Esophagus (tissue), 2 donors: ENCODE measurements at regions not wholly inside any gene's neighbourhood (a gene's known extent, or its start where the extent isn't known, plus 50 kb on each side); places are given as distances from the start of the nearest gene placed in this dataset.
"Not testable (repeated sequence)": the region's sequence is repeated elsewhere in the genome, so short reads cannot be mapped to it uniquely, and the experiment has no call there.

ENCODE experiments used
- H3K27ac ChIP-seq, 2 donors: one replicate each; pipeline ENCODE4 v1.5.1; 2013; ENCODE audit warnings: low read depth in 2 of 2, mild to moderate bottlenecking in 2 of 2, inconsistent platforms in 1 of 2, low read length in 1 of 2, moderate library complexity in 1 of 2
- H3K27me3 ChIP-seq, 2 donors: one replicate each; pipeline ENCODE4 v1.6.1; 2013; ENCODE audit warnings: low read length in 2 of 2, control low read depth in 1 of 2, mild to moderate bottlenecking in 1 of 2; ENCODE audit not compliant: insufficient read depth in 2 of 2, control insufficient read depth in 1 of 2
- H3K36me3 ChIP-seq, 2 donors: one replicate each; pipeline ENCODE4 v1.6.1; 2013; ENCODE audit warnings: low read length in 1 of 2; ENCODE audit not compliant: control insufficient read depth in 2 of 2, insufficient read depth in 2 of 2
- H3K4me1 ChIP-seq, 2 donors: one replicate each; pipeline ENCODE4 v1.6.1; 2013; ENCODE audit warnings: low read length in 1 of 2; ENCODE audit not compliant: control insufficient read depth in 2 of 2, insufficient read depth in 2 of 2
- H3K4me3 ChIP-seq, 2 donors: one replicate each; pipeline ENCODE4 v1.5.1; 2013; ENCODE audit warnings: low read length in 2 of 2, mild to moderate bottlenecking in 2 of 2, low read depth in 1 of 2, moderate library complexity in 1 of 2
- H3K9me3 ChIP-seq, 2 donors: one replicate each; pipeline ENCODE4 v1.6.1; 2013; ENCODE audit warnings: mild to moderate bottlenecking in 2 of 2, low read depth in 1 of 2, low read length in 1 of 2, moderate library complexity in 1 of 2; ENCODE audit not compliant: control insufficient read depth in 2 of 2, insufficient read depth in 1 of 2
- WGBS, 2 donors: extraction: QIAGEN DNeasy Blood & Tissue Kit; methylation state at CpG; one replicate each; pipeline ENCODE4 v1.1.7; 2013; 5-methylcytosine and 5-hydroxymethylcytosine counted together
- donor health status: healthy with polysubstance abuse.
- donor health status: Bipolar disorder and iron deficiency.

DNA sequence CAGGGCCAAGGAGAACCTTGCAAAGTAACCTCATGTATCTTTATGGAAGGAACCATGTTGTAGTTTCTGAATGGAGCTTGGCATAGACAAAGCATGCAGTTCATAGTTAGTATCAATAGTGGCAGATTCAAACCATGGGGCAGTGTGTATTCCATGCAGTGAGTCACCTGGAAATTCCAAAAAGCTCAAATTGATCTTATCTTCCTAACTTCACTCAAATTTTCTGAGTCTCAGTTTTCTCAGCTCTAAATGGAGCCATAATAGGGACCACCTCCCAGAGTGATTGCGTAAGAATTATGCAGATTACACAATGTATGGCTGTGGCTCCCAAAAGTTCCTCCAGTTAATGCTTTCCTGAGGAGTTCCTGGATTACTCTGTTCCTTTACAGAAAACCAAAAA is 549.9 kb upstream of the KLF4 start:
- peak overlapping the region; percentile 60 to 61 for H3K27ac ChIP-seq
- 89 to 99% methylated on average over 1 of the region's 1 CpG for WGBS, 2 donors
- H3K36me3 ChIP-seq, result no peaks in the 10 kb centered on the region
- no peaks in the 10 kb centered on the region for H3K27me3 ChIP-seq
- no peaks in the 10 kb centered on the region for H3K9me3 ChIP-seq
- peaks cover 0 to 4% of the 10 kb centered on the region in 2 donors for H3K4me1 ChIP-seq
- H3K4me3 ChIP-seq, result no peak overlapping the region

DNA sequence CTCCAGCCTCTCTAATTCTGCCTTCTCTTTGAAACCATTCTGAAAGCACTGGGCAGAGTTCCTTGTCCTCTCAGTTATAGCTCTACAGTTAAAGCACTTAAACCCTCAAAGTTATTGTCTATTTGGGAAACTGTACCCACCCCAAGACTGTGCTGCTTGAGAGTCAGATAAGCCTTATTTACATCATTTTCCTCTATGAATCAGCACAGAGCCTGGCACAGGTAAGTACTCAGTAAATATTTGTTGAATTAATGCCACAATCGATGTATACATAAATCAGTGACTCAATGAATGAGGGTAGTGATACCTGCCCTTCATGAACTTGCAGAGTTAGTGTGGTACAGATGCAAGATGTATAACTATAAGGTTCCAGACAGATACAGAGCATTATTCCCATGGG is 549.4 kb upstream of the KLF4 start:
- H3K36me3 ChIP-seq, result no peaks in the 10 kb centered on the region
- 51 to 53% methylated on average over 1 of the region's 1 CpG for WGBS, 2 donors
- peak overlapping the region; percentile 56 to 60 for H3K27ac ChIP-seq
- peaks cover 0 to 4% of the 10 kb centered on the region in 2 donors for H3K4me1 ChIP-seq
- no peaks in the 10 kb centered on the region for H3K9me3 ChIP-seq
- no peak overlapping the region for H3K4me3 ChIP-seq
- no peaks in the 10 kb centered on the region for H3K27me3 ChIP-seq

DNA sequence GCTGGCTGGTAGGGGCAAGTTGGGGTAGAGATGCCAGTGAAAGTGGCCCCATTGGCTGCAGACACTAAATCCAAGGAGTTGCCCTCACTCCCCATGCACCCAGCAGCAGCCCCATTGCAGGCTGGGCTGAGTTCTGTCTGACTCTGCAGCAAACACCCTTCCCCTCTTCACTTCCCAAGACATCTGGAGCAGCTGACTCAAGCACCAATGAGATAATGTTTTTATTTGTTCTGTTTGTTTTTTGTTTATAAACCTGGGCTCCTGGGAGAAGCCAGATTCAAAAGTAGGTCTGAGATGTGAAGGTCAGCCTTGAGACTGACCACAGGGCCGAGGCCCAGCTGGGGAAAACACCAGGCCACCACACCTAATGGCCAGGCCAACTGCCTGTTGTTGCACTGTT is 545.9 kb upstream of the KLF4 start:
- 58 to 63% methylated on average over 1 of the region's 1 CpG for whole genome bisulfite sequencing, 2 donors
- no peaks in the 10 kb centered on the region for H3K36me3 ChIP-seq
- no peaks in the 10 kb centered on the region for H3K9me3 ChIP-seq
- no peaks in the 10 kb centered on the region for H3K27me3 ChIP-seq
- H3K4me3 ChIP-seq, result no peak overlapping the region
- peak overlapping the region in 1 of 2 donors; percentile 36 for H3K27ac ChIP-seq
- peaks cover 0 to 4% of the 10 kb centered on the region in 2 donors for H3K4me1 ChIP-seq

DNA sequence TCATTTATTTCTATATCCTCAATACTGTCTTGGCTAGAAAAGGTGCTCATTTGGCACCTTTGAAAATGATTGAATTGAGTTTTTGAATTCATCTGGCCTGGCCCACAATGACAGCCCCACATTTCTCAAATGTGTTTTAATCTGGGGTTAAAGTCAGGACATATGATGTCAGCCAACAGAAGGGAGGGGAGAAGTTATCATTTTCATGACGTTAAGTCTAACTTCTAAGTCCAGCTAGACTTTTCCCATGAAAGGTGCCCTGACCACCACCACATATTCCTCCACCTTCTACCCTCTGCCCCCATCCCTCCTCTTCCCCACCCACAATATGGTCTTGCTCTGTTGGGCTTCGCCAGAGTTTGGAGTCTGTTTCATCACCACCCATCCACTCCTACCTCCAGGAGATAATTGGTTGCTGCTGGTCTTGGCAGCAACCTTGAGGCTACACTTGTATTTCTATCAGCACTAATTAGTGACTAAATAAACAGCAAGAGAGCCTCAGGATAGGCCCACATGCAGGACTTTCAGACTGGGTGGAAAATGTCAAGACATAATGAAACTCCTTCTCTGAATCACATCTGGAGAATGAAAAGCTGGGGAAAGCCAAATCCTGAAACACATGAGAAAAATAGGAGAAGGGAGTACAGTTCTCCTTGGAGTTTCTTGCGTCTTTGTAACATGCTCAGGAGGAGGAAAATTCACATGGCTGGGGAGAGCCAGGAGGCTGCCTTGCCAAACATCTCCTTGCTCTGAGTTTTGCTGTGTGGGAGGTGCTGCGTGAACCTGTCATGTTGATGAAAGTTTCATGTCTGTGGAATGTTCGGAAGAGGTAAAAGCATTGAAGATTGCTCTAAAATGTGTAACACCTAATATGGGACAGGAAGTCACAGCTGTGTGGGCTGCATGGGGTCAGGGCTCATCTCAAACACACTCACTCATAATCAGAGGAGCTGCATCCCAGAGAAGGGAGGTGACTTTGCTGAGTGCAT is 544.7 kb upstream of the KLF4 start:
- no peak overlapping the region for H3K27ac ChIP-seq
- 64 to 65% methylated on average over 5 of the region's 5 CpGs for WGBS, 2 donors
- H3K36me3 ChIP-seq, result no peaks in the 10 kb centered on the region
- H3K27me3 ChIP-seq, result no peaks in the 10 kb centered on the region
- H3K9me3 ChIP-seq, result no peaks in the 10 kb centered on the region
- no peak overlapping the region for H3K4me3 ChIP-seq
- H3K4me1 ChIP-seq, result peaks cover 0 to 4% of the 10 kb centered on the region in 2 donors

DNA sequence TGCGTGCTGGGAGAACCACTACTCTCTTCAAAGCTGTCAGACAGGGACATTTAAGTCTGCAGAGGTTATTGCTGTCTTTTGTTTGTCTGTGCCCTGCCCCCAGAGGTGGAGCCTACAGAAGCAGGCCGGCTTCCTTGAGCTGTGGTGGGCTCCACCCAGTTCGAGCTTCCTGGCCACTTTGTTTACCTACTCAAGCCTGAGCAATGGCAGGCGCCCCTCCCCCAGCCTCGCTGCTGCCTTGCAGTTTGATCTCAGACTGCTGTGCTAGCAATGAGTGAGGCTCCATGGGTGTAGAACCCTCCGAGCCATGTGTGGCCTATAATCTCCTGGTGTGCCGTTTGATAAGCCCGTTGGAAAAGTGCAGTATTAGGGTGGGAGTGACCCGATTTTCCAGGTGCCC is 542.5 kb upstream of the KLF4 start:
- not testable (repeated sequence) for H3K4me1 ChIP-seq, H3K9me3 ChIP-seq, H3K4me3 ChIP-seq, H3K27me3 ChIP-seq, H3K27ac ChIP-seq, H3K36me3 ChIP-seq
- 83% methylated on average over 9 of the region's 9 CpGs for WGBS, 2 donors

DNA sequence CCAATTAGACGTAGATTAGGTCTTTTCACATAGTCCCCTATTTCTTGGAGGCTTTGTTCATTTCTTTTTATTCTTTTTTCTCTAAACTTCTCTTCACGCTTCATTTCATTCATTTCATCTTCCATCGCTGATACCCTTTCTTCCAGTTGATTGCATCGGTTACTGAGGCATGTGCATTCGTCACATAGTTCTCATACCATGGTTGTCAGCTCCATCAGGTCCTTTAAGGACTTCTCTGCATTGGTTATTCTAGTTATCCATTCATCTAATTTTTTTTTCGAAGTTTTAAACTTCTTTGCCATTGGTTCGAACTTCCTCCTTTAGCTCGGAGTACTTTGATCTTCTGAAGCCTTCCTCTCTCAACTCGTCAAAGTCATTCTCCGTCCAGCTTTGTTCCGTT is 541.7 kb upstream of the KLF4 start:
- H3K4me1 ChIP-seq, H3K4me3 ChIP-seq: not testable (repeated sequence)
- 87 to 92% methylated on average over 11 of the region's 11 CpGs for WGBS, 2 donors

DNA sequence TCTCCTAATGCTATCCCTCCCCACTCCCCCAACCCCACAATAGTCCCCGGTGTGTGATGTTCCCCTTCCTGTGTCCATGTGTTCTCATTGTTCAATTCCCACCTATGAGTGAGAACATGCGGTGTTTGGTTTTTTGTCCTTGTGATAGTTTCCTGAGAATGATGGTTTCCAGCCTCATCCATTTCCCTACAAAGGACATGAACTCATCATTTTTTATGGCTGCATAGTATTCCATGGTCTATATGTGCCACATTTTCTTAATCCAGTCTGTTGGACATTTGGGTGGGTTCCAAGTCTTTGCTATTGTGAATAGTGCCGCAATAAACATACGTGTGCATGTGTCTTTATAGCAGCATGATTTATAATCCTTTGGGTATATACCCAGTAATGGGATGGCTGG is 537.1 kb upstream of the KLF4 start:
- WGBS, 2 donors, result 93 to 96% methylated on average over 4 of the region's 4 CpGs
- not testable (repeated sequence) for H3K27ac ChIP-seq, H3K27me3 ChIP-seq, H3K9me3 ChIP-seq, H3K4me3 ChIP-seq, H3K4me1 ChIP-seq, H3K36me3 ChIP-seq

More for the DNA sequence above, 541.7 kb upstream of the KLF4 start:
- H3K9me3 ChIP-seq, H3K27me3 ChIP-seq, H3K27ac ChIP-seq, H3K36me3 ChIP-seq: not testable (repeated sequence)

DNA sequence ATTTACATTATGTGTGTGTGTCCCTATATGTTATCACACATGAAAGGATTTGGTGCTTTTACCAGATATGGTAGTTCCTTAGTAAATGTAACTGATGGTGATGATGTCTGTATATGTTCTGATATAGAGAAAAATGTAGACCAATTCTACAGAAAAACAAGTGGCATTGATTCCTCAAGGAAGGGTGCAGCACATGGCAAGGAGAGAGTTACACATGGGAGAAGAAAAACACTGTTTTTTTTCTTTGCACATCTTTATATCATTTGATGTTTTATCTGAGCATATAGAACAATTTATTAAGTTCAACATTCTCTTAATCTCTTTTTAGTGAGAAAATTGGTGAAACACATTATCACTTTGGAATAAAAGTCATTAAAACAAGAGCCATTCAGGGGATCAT is 535.0 kb upstream of the KLF4 start:
- Histone ChIP-seq H3K36me3 (no peaks in the 10 kb centered on the region), H3K4me1 (no peaks in the 10 kb centered on the region)

DNA sequence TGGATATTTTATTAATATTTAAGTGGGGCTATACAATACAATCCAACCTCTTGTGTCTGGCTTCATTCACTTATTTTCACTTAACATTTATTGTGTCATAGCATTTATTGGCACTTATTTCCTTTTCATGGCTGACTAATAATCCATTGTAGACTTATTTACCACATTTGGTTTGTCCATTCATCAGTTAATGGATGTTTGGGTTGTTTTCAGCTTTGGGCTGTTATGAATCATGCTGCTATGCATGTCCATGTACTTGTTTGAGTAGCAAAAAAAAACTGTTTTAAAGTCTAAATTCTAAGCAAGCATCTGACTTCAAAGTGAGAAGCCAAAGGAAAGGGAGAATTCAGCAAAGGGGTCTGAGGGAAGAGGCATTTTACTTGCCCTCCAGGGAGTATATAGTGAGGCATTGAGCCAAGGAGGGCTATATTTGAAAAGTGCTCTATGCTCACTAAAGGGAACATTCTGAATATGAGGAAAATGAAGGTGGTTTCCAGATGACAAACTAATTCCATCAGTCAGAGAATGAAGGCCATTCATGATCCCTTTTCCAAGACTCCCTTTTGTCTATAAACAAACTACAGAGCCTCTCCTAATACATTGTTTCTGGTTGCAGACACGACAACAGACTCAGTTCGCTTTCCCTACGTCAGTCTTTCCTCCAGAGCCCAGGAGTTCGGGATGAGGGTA is 532.8 kb upstream of the KLF4 start:
- WGBS, 2 donors, result 65 to 66% methylated on average over 4 of the region's 4 CpGs
- H3K27ac ChIP-seq, result no peak overlapping the region
- no peaks in the 10 kb centered on the region for H3K27me3 ChIP-seq
- no peaks in the 10 kb centered on the region for H3K36me3 ChIP-seq
- no peaks in the 10 kb centered on the region for H3K9me3 ChIP-seq
- H3K4me3 ChIP-seq, result no peak overlapping the region
- H3K4me1 ChIP-seq, result peaks cover 0 to 5% of the 10 kb centered on the region in 2 donors

More for the DNA sequence above, 535.0 kb upstream of the KLF4 start:
- no peak overlapping the region for H3K4me3 ChIP-seq
- no peak overlapping the region for H3K27ac ChIP-seq
- no peaks in the 10 kb centered on the region for H3K27me3 ChIP-seq
- H3K9me3 ChIP-seq, result no peaks in the 10 kb centered on the region
